ENCODE measurements at regions not wholly inside any gene's neighbourhood (a gene's known extent, or its start where the extent isn't known, plus 50 kb on each side); places are given as distances from the start of the nearest gene placed in this dataset.
"Not testable (repeated sequence)": the region's sequence is repeated elsewhere in the genome, so short reads cannot be mapped to it uniquely, and the experiment has no call there.

DNA sequence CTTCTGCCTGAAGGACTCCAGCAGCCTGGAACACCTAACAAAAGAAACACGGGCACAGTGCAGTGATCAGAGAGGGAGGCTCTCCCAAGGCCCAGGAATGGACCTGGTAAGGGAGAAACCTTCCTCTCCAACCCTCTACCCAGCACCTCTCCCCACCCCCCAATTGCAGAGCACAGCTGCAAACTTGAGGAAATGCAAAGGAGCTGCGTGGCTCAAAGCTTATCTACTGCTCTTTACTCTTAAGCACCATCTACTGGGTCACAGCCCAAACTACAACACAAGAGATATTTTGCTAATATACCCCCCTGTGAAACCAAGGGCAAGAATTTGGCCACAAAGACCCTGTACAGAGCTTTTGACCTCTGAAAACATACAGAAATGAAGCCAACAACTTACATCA is 328.3 kb downstream of the OXSM start:
- ATAC-seq: no peak

DNA sequence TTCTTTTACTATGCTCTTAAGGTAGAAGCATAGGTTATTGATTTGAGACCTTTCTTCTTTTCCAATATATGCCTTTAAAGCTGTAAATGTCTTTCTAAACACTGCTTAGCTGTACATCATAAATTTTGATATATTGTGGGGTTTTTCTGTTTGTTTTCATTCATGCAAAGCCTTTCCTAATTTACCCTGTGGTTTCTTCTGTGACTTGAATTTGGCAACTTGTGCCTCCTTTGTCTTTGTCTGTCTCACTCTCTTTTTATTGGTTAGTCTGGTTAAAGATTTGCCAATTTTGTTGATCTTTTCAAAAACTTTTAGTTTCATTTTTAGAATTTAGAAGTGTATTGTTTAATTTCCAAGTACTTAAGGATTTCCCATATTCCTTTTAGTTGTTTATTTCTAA is 343.1 kb downstream of the OXSM start:
- Histone ChIP-seq H3K27me3 (ENCODE audit: control insufficient read depth, insufficient read depth) (no peaks in the 10 kb centered on the region), H3K27ac (ENCODE audit: low read length) (no peak overlapping the region), H3K9me3 (ENCODE audit: control insufficient read depth, low read length) (no peaks in the 10 kb centered on the region), H3K4me3 (ENCODE audit: low read length) (no peak overlapping the region), H3K4me1 (ENCODE audit: control insufficient read depth, insufficient read depth, low read length) (no peaks in the 10 kb centered on the region)
- intact Hi-C loops (cut with DNase I): no loop called here
- DNase-seq: no peak
- no peak for ATAC-seq

More for the DNA sequence above, 328.3 kb downstream of the OXSM start:
- H3K9me3 ChIP-seq (ENCODE audit: control insufficient read depth, low read length): no peaks in the 10 kb centered on the region
- H3K27ac ChIP-seq (ENCODE audit: low read length): no peak overlapping the region
- H3K27me3 ChIP-seq (ENCODE audit: control insufficient read depth, insufficient read depth): no peaks in the 10 kb centered on the region
- intact Hi-C loops (cut with DNase I): loop anchor here in 3 of 4 donors (5.0 to 10.0 kb wide), 3 partner anchors 203 to 216 kb away; no protein-coding TSS in a partner anchor
- 54% methylated on average over 2 of the region's 2 CpGs for WGBS
- no peak for DNase-seq
- H3K4me3 ChIP-seq (ENCODE audit: low read length): no peak overlapping the region
- no peaks in the 10 kb centered on the region for H3K4me1 ChIP-seq (ENCODE audit: control insufficient read depth, insufficient read depth, low read length)

DNA sequence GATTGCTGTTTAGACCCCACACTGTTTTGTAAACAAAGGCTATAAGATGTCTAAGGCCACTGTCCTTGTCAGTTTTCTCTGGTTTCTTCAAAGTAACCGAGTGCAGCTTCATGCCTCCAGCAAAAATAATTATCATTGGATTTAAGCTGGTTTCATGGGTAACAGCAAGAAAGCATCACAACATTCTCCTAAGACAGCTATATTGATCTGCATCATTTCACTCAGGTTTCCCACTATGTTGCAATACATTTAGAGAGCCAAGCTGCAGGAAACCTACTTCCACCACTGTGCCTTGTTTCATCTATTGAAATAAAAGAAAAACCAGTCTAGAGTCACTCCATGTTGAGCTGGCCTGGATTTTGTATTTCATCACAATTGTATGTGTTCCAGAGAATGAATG is 351.4 kb downstream of the OXSM start:
- 75% methylated on average over 1 of the region's 1 CpG for WGBS
- no peaks in the 10 kb centered on the region for H3K27me3 ChIP-seq (ENCODE audit: control insufficient read depth, insufficient read depth)
- no peak overlapping the region for H3K4me3 ChIP-seq (ENCODE audit: low read length)
- no peak for DNase-seq
- H3K27ac ChIP-seq (ENCODE audit: low read length): no peak overlapping the region
- intact Hi-C loops (cut with DNase I): no loop called here
- no peak for ATAC-seq
- no peaks in the 10 kb centered on the region for H3K4me1 ChIP-seq (ENCODE audit: control insufficient read depth, insufficient read depth, low read length)
- H3K9me3 ChIP-seq (ENCODE audit: control insufficient read depth, low read length): peaks cover 2% of the 10 kb centered on the region

DNA sequence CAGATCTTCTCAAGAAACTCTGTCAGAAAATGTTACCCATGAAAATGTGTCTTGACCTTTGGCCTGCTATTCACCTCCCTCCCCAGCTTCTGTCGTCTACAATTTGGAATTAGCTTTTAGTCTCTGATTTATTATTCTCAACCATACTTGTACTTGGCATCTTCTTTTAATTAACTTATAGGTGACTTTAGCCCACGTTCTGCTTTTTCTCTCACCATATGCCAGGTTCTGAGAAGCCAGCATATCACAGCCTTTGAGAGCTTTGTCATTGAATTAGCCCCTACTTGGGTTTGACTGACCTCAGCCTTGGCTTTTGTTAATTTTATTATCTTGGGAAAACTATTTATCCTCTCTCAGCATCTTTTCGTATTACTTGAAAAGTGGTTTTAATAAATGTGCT is 355.9 kb downstream of the OXSM start:
- no peaks in the 10 kb centered on the region for H3K9me3 ChIP-seq (ENCODE audit: control insufficient read depth, low read length)
- no peak for ATAC-seq
- no peaks in the 10 kb centered on the region for H3K4me1 ChIP-seq (ENCODE audit: control insufficient read depth, insufficient read depth, low read length)
- intact Hi-C loops (cut with DNase I): no loop called here
- no peak overlapping the region for H3K27ac ChIP-seq (ENCODE audit: low read length)
- WGBS: 74% methylated on average over 3 of the region's 3 CpGs
- no peak overlapping the region for H3K4me3 ChIP-seq (ENCODE audit: low read length)
- DNase-seq: no peak
- H3K27me3 ChIP-seq (ENCODE audit: control insufficient read depth, insufficient read depth): no peaks in the 10 kb centered on the region

DNA sequence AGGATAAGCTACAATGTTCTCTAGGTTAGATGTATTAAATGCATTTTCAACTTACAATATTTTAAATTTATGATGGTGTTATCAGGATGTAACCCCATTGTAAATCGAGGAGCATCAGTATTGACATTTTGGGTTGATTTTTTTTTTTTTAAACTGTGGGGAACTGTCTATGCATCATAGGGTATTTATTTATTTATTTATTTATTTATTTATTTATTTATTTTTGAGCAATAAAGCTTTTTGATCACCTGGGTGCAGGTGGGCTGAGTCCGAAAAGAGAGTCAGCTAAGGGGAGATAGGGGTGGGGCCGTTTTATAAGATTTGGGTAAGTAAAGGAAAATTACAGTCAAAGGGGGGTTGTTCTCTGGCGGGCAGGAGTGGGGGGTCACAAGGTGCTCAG is 367.5 kb downstream of the OXSM start:
- H3K27me3 ChIP-seq (ENCODE audit: control insufficient read depth, insufficient read depth); H3K4me3 ChIP-seq (ENCODE audit: low read length); intact Hi-C loops (cut with DNase I); H3K4me1 ChIP-seq (ENCODE audit: control insufficient read depth, insufficient read depth, low read length); ATAC-seq; H3K27ac ChIP-seq (ENCODE audit: low read length); DNase-seq; H3K9me3 ChIP-seq (ENCODE audit: control insufficient read depth, low read length): not testable (repeated sequence)
- 95% methylated on average over 4 of the region's 4 CpGs for WGBS

DNA sequence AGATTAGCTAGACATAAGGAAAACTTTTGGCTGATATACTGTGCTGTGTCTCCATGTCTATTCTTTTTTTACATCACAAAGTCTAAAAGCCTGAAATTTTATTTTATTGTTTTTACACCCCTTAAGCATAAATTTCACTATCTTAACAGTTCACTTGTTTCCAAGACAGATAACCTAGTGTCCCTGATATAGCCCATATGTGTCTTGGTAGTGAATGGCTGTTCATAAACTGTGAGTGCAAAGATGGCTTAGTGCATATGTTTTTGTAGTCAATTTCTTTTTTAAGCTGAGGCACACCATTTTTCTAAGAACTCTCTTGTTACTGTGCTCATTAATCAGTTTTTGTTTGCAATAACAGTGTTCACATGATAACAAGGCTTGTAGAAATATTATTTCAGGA is 381.1 kb downstream of the OXSM start:
- Histone ChIP-seq H3K27me3 (ENCODE audit: control insufficient read depth, insufficient read depth) (no peaks in the 10 kb centered on the region), H3K4me3 (ENCODE audit: low read length) (no peak overlapping the region), H3K9me3 (ENCODE audit: control insufficient read depth, low read length) (no peaks in the 10 kb centered on the region), H3K4me1 (ENCODE audit: control insufficient read depth, insufficient read depth, low read length) (no peaks in the 10 kb centered on the region), H3K27ac (ENCODE audit: low read length) (no peak overlapping the region)
- ATAC-seq (no peak), DNase-seq (no peak)
- intact Hi-C loops (cut with DNase I): no loop called here

DNA sequence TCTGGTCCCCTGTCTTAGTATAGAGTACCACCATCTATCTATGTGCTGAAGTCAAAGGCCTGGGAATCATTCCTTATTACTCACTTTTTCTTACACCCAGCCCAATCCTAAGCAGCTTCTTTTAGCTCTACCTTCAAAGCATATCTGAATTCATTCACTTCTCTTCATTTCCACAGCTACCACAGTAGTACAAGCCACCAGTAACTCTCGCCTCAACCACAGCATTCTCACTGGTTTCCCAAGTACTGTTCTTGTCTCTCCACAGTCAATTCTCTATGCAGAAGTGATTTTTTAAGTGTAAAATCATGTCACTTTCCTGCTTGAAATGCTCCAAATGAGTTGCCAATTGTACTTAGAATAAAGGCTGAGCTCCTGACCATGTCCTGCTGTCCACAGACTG is 401.7 kb downstream of the OXSM start:
- DNase-seq (no peak), ATAC-seq (no peak)
- 88% methylated on average over 1 of the region's 1 CpG for WGBS

DNA sequence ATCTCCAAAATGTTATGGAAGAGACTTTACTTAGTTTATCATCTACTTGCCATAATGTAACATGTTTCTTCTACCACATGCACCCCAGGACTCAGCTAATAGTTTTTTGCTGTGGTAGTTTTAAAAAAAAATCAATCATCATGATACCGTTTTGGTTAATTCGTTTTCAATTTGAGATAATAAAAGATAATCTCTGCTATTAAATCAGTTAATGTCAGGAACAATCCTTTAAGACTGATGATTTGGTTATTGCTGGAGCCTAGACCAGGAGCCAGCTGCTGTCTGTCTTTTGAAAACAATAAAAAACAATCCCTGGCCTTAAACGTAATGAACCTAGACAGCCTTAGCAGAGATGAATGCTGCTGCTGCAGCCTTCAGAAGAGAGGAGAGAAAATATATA is 403.7 kb downstream of the OXSM start:
- intact Hi-C loops (cut with DNase I): no loop called here
- whole genome bisulfite sequencing: 58% methylated on average over 3 of the region's 3 CpGs

More for the DNA sequence above, 401.7 kb downstream of the OXSM start:
- H3K4me1 ChIP-seq (ENCODE audit: control insufficient read depth, insufficient read depth, low read length): no peaks in the 10 kb centered on the region
- H3K4me3 ChIP-seq (ENCODE audit: low read length): no peak overlapping the region
- H3K27ac ChIP-seq (ENCODE audit: low read length): no peak overlapping the region
- no peaks in the 10 kb centered on the region for H3K9me3 ChIP-seq (ENCODE audit: control insufficient read depth, low read length)
- H3K27me3 ChIP-seq (ENCODE audit: control insufficient read depth, insufficient read depth): no peaks in the 10 kb centered on the region
- intact Hi-C loops (cut with DNase I): no loop called here

DNA sequence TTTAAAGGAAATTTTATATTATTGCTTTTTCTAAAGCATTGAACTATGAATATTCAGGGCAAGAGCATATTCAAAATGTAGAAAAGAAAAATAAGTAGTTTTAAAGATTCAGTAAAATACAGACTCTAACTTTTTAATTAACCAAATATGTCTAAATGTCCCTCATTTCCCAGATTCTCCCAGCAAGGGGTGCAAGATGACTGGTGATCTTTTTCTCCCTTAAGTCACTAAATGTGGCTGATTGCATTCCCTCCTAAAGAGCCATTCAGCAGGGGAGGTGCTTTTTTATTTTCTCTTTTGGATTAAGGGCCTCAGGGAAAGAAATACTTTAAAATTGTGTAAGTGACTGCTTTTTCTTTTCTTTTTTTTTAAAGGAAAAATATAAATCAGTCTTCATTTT is 406.9 kb downstream of the OXSM start:
- ATAC-seq (no peak), DNase-seq (no peak)
- Histone ChIP-seq H3K27me3 (ENCODE audit: control insufficient read depth, insufficient read depth) (no peaks in the 10 kb centered on the region), H3K27ac (ENCODE audit: low read length) (no peak overlapping the region), H3K4me1 (ENCODE audit: control insufficient read depth, insufficient read depth, low read length) (no peaks in the 10 kb centered on the region), H3K4me3 (ENCODE audit: low read length) (no peak overlapping the region), H3K9me3 (ENCODE audit: control insufficient read depth, low read length) (no peaks in the 10 kb centered on the region)
- intact Hi-C loops (cut with DNase I): no loop called here

More for the DNA sequence above, 403.7 kb downstream of the OXSM start:
- Histone ChIP-seq H3K27me3 (ENCODE audit: control insufficient read depth, insufficient read depth) (no peaks in the 10 kb centered on the region), H3K27ac (ENCODE audit: low read length) (no peak overlapping the region), H3K9me3 (ENCODE audit: control insufficient read depth, low read length) (no peaks in the 10 kb centered on the region), H3K4me3 (ENCODE audit: low read length) (no peak overlapping the region), H3K4me1 (ENCODE audit: control insufficient read depth, insufficient read depth, low read length) (no peaks in the 10 kb centered on the region)
- no peak for ATAC-seq
- no peak for DNase-seq

DNA sequence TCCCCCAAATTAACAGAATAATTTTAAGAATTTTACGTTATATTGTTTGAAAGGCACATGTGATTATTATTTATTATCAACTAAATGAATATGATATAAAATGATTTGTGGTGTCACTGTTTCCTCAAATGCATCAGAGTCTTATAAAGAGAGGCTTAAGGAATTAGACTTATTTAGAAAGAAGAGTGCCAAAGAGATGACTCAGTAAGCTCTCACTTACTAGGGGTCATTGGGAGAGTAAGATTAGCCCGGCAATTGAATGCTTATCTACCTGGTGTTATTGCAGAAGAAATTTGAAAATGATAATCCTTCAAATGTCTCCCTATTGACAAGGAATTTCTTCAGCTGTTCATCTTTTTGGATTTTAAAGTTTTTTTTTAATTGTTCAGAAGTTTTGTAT is 408.7 kb downstream of the OXSM start:
- no peaks in the 10 kb centered on the region for H3K4me1 ChIP-seq (ENCODE audit: control insufficient read depth, insufficient read depth, low read length)
- no peak overlapping the region for H3K4me3 ChIP-seq (ENCODE audit: low read length)
- ATAC-seq (no peak), DNase-seq (no peak)
- H3K27me3 ChIP-seq (ENCODE audit: control insufficient read depth, insufficient read depth): no peaks in the 10 kb centered on the region
- 65% methylated on average over 2 of the region's 2 CpGs for WGBS
- no peaks in the 10 kb centered on the region for H3K9me3 ChIP-seq (ENCODE audit: control insufficient read depth, low read length)
- H3K27ac ChIP-seq (ENCODE audit: low read length): no peak overlapping the region
- intact Hi-C loops (cut with DNase I): no loop called here

DNA sequence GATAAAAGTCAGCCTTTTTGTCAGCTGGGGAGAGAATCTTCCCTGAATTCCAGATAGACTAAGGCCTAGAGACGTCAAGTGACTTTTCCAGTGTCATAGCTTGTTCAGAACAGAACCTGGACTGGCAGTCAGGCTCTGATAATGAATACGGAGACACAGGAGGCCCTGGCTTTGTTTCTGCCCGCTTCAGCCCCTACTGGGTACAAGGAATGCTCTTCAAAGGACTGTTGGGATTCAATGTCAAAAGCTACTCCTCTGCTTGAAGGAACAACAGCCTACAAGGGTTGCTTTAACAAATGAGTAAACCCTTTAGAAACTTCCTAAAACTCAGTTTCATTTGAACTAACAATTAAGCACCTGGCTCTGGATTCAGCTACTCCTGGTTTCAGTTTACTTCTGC is 412.3 kb downstream of the OXSM start:
- Histone ChIP-seq H3K27me3 (ENCODE audit: control insufficient read depth, insufficient read depth) (no peaks in the 10 kb centered on the region), H3K4me1 (ENCODE audit: control insufficient read depth, insufficient read depth, low read length) (no peaks in the 10 kb centered on the region), H3K9me3 (ENCODE audit: control insufficient read depth, low read length) (no peaks in the 10 kb centered on the region), H3K27ac (ENCODE audit: low read length) (no peak overlapping the region), H3K4me3 (ENCODE audit: low read length) (no peak overlapping the region)
- WGBS: 67% methylated on average over 3 of the region's 3 CpGs
- DNase-seq (no peak), ATAC-seq (no peak)
- intact Hi-C loops (cut with DNase I): no loop called here

DNA sequence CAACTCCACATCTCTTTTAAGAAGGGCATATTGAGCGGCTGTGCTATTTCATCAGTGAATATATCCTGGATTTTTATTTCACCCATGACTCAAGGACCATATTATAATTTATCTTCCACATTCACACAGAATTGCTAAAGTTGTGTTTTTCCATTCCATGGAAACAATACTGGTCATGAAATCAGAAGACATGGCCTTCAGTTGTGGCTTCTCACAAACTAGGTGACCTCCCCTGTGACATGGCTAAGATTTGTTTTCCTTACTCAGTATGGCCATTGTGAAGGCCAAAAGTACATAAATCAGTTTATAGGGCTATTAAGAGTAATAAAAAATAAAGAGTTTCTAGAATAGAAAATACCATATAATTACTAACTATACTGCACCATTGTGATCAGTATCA is 415.6 kb downstream of the OXSM start:
- Histone ChIP-seq H3K4me3 (ENCODE audit: low read length) (no peak overlapping the region), H3K27me3 (ENCODE audit: control insufficient read depth, insufficient read depth) (no peaks in the 10 kb centered on the region), H3K9me3 (ENCODE audit: control insufficient read depth, low read length) (no peaks in the 10 kb centered on the region), H3K27ac (ENCODE audit: low read length) (no peak overlapping the region), H3K4me1 (ENCODE audit: control insufficient read depth, insufficient read depth, low read length) (no peaks in the 10 kb centered on the region)
- DNase-seq: no peak
- no peak for ATAC-seq
- intact Hi-C loops (cut with DNase I): no loop called here
- 98% methylated on average over 1 of the region's 1 CpG for WGBS

Measured in right cardiac atrium (tissue), 5 donors.